ENCODE measurements at regions not wholly inside any gene's neighbourhood (a gene's known extent, or its start where the extent isn't known, plus 50 kb on each side); places are given as distances from the start of the nearest gene placed in this dataset.

- intact Hi-C loops (cut with DNase I), result no loop called here
- TF ChIP-seq, protein P1, sequence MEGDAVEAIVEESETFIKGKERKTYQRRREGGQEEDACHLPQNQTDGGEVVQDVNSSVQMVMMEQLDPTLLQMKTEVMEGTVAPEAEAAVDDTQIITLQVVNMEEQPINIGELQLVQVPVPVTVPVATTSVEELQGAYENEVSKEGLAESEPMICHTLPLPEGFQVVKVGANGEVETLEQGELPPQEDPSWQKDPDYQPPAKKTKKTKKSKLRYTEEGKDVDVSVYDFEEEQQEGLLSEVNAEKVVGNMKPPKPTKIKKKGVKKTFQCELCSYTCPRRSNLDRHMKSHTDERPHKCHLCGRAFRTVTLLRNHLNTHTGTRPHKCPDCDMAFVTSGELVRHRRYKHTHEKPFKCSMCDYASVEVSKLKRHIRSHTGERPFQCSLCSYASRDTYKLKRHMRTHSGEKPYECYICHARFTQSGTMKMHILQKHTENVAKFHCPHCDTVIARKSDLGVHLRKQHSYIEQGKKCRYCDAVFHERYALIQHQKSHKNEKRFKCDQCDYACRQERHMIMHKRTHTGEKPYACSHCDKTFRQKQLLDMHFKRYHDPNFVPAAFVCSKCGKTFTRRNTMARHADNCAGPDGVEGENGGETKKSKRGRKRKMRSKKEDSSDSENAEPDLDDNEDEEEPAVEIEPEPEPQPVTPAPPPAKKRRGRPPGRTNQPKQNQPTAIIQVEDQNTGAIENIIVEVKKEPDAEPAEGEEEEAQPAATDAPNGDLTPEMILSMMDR (IDR thresholded peaks at IDR 0.05), result no peak
- TF ChIP-seq POLR2A (IDR thresholded peaks at IDR 0.05), result no peak
- no peak overlapping the region for H3K27ac ChIP-seq
- ATAC-seq, result no peak
- H3K4me1 ChIP-seq, result no peaks in the 10 kb centered on the region
- H3K9me3 ChIP-seq, result no peaks in the 10 kb centered on the region
- no peaks in the 10 kb centered on the region for H3K36me3 ChIP-seq
- no peak for DNase-seq
- H3K4me3 ChIP-seq, result no peak overlapping the region
- H3K27me3 ChIP-seq, result no peaks in the 10 kb centered on the region
These were observed 231.0 kb upstream of the GYPA start for GRCh38 chr4:144371485-144371884.

DNA sequence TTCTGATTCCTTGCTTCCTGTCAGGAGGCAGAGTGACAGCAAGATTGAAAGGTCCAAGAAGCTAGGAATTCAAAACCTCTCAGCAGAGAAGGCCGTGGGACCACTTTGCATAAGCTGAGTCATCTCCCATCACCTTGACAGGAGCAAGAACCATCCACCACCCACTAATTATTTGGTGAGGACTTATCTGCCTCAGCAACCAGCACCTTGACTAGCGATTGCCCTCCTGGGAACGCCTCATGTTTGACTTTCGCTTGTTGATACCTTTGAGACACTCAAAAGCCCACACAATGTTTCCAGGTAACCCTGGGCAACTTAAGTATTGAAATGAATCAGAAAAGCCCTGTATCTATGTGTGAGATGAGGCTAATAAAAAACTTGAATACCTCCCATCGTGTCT, 233.5 kb upstream of the GYPA start:
- no peak for DNase-seq
- Histone ChIP-seq H3K4me3 (no peak overlapping the region), H3K4me1 (no peaks in the 10 kb centered on the region), H3K27me3 (no peaks in the 10 kb centered on the region), H3K9me3 (no peaks in the 10 kb centered on the region), H3K27ac (no peak overlapping the region), H3K36me3 (no peaks in the 10 kb centered on the region)
- intact Hi-C loops (cut with DNase I), result no loop called here
- no peak for ATAC-seq
- TF ChIP-seq, protein P1 (IDR thresholded peaks at IDR 0.05), result no peak
- no peak for TF ChIP-seq POLR2A (IDR thresholded peaks at IDR 0.05)
- 75 to 87% (median 82%) methylated on average over 5 of the region's 5 CpGs for WGBS, 4 donors

DNA sequence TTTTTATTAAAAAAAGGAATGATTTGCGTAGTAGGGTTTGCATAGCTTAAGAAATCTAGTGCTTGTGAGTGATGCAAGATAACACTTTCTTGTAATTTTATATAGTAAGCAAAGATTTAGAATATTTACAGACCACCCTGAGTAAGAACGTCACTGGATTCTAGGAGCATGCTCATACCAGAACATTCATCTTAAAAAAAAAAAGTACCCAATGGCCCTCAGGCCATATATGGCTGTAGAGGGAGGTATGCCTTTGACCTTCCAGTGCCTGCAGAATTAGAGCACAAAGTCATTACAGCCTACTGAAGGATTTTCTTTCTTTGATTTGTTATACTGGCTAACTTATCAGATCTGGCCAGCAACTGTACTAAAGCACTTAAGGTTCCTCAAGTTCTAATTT, 236.3 kb upstream of the GYPA start:
- Histone ChIP-seq H3K27me3 (no peaks in the 10 kb centered on the region), H3K4me3 (no peak overlapping the region), H3K27ac (no peak overlapping the region), H3K4me1 (no peaks in the 10 kb centered on the region), H3K36me3 (no peaks in the 10 kb centered on the region), H3K9me3 (no peaks in the 10 kb centered on the region)
- TF ChIP-seq, protein P1 (IDR thresholded peaks at IDR 0.05), result no peak
- TF ChIP-seq POLR2A (IDR thresholded peaks at IDR 0.05), result no peak
- intact Hi-C loops (cut with DNase I), result no loop called here
- ATAC-seq, result no peak
- WGBS, 4 donors, result 58 to 77% (median 67%) methylated on average over 2 of the region's 2 CpGs
- no peak for DNase-seq

DNA sequence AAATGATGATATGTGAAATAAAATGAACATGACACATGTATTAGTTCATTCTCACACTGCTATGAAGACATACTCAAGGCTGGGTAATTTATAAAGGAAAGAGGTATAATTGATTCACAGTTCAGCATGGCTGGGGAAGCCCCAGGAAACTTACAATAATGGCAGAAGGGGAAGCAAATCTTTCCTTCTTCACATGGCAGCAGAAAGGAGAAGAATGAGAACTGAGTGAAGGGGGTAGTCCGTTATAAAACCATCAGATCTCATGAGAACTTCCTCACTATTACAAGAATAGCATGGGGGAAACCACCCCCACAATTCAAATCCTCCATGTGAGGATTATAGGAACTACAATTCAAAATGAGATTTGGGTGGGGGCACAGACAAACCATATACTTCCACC, 243.9 kb upstream of the GYPA start:
- no peak for ATAC-seq
- Histone ChIP-seq H3K4me3 (no peak overlapping the region), H3K4me1 (no peaks in the 10 kb centered on the region), H3K36me3 (no peaks in the 10 kb centered on the region), H3K27ac (no peak overlapping the region), H3K9me3 (peaks cover 0 to 16% (median 4%) of the 10 kb centered on the region in 12 donors), H3K27me3 (no peaks in the 10 kb centered on the region)
- intact Hi-C loops (cut with DNase I), result no loop called here
- DNase-seq, result no peak
- WGBS, 4 donors, result 52 to 74% (median 64%) methylated on average over 1 of the region's 1 CpG
- TF ChIP-seq, protein P1 (IDR thresholded peaks at IDR 0.05), result no peak
- no peak for TF ChIP-seq POLR2A (IDR thresholded peaks at IDR 0.05)
